H1 (cell line): ENCODE measurements at regions not wholly inside any gene's neighbourhood (a gene's known extent, or its start where the extent isn't known, plus 50 kb on each side); places are given as distances from the start of the nearest gene placed in this dataset.

ENCODE experiments used
- ASH2L ChIP-seq: fragments of 200-600, 300-600 bp; sonication (generic); IDR thresholded peaks from one replicate; pipeline ENCODE4 v1.7.1; 2017; ENCODE audit warnings: low read length
- ATF2 ChIP-seq: IDR thresholded peaks from 2 replicates; pipeline ENCODE4 v1.6.1; 2012; ENCODE audit warnings: low read length, inconsistent platforms
- CHD7 ChIP-seq: fragments of 300-600 bp; sonication (generic); IDR thresholded peaks from 2 replicates; pipeline ENCODE4 v1.7.1; 2012; ENCODE audit warnings: low read length, moderate library complexity, mild to moderate bottlenecking, inconsistent platforms; ENCODE audit not compliant: insufficient replicate concordance
- E2F6 ChIP-seq: IDR thresholded peaks from 2 replicates; pipeline ENCODE4 v1.6.1; 2012; ENCODE audit warnings: inconsistent platforms
- HDAC6 ChIP-seq: IDR thresholded peaks from one replicate; pipeline ENCODE4 v1.7.1; 2012; ENCODE audit warnings: low read depth, mild to moderate bottlenecking, inconsistent platforms, low read length, moderate library complexity
- POU5F1 ChIP-seq: IDR thresholded peaks from 2 replicates; pipeline ENCODE4 v1.6.1; 2011; ENCODE audit warnings: low read depth, mild to moderate bottlenecking, low read length, moderate library complexity
- SRF ChIP-seq: IDR thresholded peaks from 2 replicates; pipeline ENCODE4 v1.6.1; 2011; ENCODE audit warnings: mild to moderate bottlenecking, low read depth, low read length, moderate library complexity
- SUZ12 ChIP-seq: fragments of 200-600 bp; sonication (generic); IDR thresholded peaks from 2 replicates; pipeline ENCODE4 v1.6.1; 2012; ENCODE audit warnings: mild to moderate bottlenecking, inconsistent platforms, low read length, moderate library complexity, mixed read lengths
- TAF1 ChIP-seq: IDR thresholded peaks from 2 replicates; pipeline ENCODE4 v1.6.1; 2011; ENCODE audit warnings: mild to moderate bottlenecking, low read depth, low read length
- TCF12 ChIP-seq: IDR thresholded peaks from 2 replicates; pipeline ENCODE4 v1.6.1; 2011; ENCODE audit warnings: low read depth, mild to moderate bottlenecking, low read length
- TEAD4 ChIP-seq: IDR thresholded peaks from 2 replicates; pipeline ENCODE4 v1.6.1; 2012; ENCODE audit warnings: low read depth, low read length, inconsistent platforms, mixed read lengths

GRCh38 chr20:16861708-16862107, 113.5 kb downstream of the OTOR start (continued):
- no peak for TF ChIP-seq CHD7
- TF ChIP-seq TCF12 = no peak
- no peak for TF ChIP-seq TAF1
- TF ChIP-seq ASH2L = no peak
- no peak for TF ChIP-seq HDAC6
- TF ChIP-seq SUZ12 = no peak
- TF ChIP-seq SRF = no peak
- TF ChIP-seq ATF2 = no peak
- no peak for TF ChIP-seq TEAD4
- TF ChIP-seq POU5F1 = no peak
- no peak for TF ChIP-seq E2F6
